Testis (tissue), 2 donors: ENCODE measurements at regions not wholly inside any gene's neighbourhood (a gene's known extent, or its start where the extent isn't known, plus 50 kb on each side); places are given as distances from the start of the nearest gene placed in this dataset.
"Not testable (repeated sequence)": the region's sequence is repeated elsewhere in the genome, so short reads cannot be mapped to it uniquely, and the experiment has no call there.

Experiments
- CTCF ChIP-seq, 3 experiments: fragments of 450-650 bp in 2 of 3; fragments of 200-600 bp in 1 of 3; sonication (generic) in 1 of 3; IDR thresholded peaks; one replicate each; pipeline ENCODE4 v1.5.1; 2016 to 2019; ENCODE audit warnings: antibody characterized with exemption in 3 of 3, mild to moderate bottlenecking in 2 of 3, moderate library complexity in 1 of 3
- POLR2A ChIP-seq: fragments of 450-650 bp; IDR thresholded peaks from one replicate; pipeline ENCODE4 v1.6.1; 2017; ENCODE audit warnings: antibody characterized with exemption, mild to moderate bottlenecking, moderate library complexity

DNA sequence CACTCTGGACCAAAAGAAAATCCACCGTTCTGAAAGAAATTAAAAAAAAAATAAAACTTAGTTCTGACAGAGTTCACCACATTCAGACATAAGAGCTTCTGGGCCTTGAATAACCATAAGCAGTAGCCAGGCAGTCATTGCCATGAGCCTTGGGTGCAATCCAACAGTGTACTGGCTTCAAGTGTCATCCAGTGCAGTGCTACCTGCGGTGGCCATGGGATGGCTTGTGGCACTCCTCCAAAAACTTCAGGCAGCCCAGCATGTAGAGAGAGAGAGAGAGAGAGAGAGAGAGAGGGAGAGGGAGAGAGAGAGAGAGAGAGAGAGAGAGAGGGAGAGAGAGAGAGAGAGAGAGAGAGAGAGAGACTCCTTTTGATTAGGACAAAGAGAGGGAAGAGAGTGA lies 208.5 kb downstream of the SPIN4 start:
- not testable (repeated sequence) for TF ChIP-seq CTCF (IDR thresholded peaks at IDR 0.05); POLR2A
